ENCODE measurements at regions not wholly inside any gene's neighbourhood (a gene's known extent, or its start where the extent isn't known, plus 50 kb on each side); places are given as distances from the start of the nearest gene placed in this dataset.

DNA sequence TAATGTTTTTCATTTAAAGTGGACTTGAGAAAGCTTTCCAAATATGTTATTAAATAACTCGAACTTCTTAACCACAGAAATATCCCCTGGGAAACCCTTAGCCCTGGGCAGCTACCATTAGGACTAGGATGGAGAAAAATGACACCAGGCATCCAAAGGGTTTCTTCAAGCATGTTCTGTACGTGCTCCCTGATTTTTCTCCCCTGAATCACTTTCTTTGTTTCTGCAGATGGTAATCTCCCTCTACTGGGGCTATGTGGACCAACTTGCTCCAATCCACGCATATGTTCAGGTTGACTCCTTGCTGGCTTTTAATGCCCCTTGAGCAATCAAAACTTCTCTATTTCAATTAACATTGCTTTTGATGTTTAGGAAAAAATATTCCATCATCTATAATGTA, 312.7 kb upstream of the C1orf87 start:
- DNase-seq: no peak
- Mint-ChIP-seq H3K27ac (no peak overlapping the region), H3K4me1 (no peaks in the 10 kb centered on the region), H3K9me3 (peaks cover 0 to 5% (median 0%) of the 10 kb centered on the region in 7 donors), H3K27me3 (no peaks in the 10 kb centered on the region), H3K4me3 (no peak overlapping the region), H3K36me3 (no peaks in the 10 kb centered on the region)
- no peak for ATAC-seq (ENCODE audit: low read depth in 2 of 2)

GRCh38 chr1:60376196-60376595, 302.6 kb upstream of the C1orf87 start:
- DNase-seq (no peak), ATAC-seq (ENCODE audit: low read depth in 2 of 2) (no peak)
- no peaks in the 10 kb centered on the region for H3K4me1 Mint-ChIP-seq
- peaks cover 2 to 13% (median 5%) of the 10 kb centered on the region in 7 donors for H3K9me3 Mint-ChIP-seq
- no peaks in the 10 kb centered on the region for H3K36me3 Mint-ChIP-seq
- H3K27me3 Mint-ChIP-seq: peaks cover 0 to 11% (median 6%) of the 10 kb centered on the region in 3 donors
- no peak overlapping the region for H3K4me3 Mint-ChIP-seq
- H3K27ac Mint-ChIP-seq: no peak overlapping the region

- no peak overlapping the region for H3K4me3 Mint-ChIP-seq
These were observed 301.0 kb upstream of the C1orf87 start for GRCh38 chr1:60374537-60374936.

DNA sequence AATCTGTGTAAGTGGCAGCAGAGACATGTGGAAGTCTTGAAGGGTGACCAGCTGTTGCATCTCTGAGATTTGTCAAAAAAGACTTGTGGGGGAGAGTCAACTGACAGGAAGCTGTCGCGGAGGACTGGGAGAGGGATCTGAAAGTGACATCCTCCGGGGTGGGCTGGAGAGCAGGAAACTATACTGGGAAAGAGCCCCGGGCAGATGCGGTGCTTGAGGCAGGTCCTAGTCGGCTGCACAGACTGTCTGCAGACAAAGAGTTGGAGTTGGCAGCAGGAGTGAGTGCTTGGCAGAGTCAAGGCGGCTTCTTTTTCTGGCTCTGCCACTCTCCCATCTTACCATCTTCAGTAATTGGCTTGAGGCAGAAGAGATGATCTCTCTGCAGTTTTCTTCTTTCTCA, 294.0 kb upstream of the C1orf87 start:
- no peaks in the 10 kb centered on the region for H3K4me1 Mint-ChIP-seq
- no peaks in the 10 kb centered on the region for H3K27me3 Mint-ChIP-seq
- ATAC-seq (ENCODE audit: low read depth in 2 of 2) (no peak), DNase-seq (no peak)
- H3K36me3 Mint-ChIP-seq: no peaks in the 10 kb centered on the region
- H3K4me3 Mint-ChIP-seq: no peak overlapping the region
- H3K27ac Mint-ChIP-seq: no peak overlapping the region
- H3K9me3 Mint-ChIP-seq: peaks cover 1 to 19% (median 4%) of the 10 kb centered on the region in 7 donors

More at GRCh38 chr1:60374537-60374936, 301.0 kb upstream of the C1orf87 start:
- peaks cover 0 to 11% (median 6%) of the 10 kb centered on the region in 3 donors for H3K27me3 Mint-ChIP-seq
- no peaks in the 10 kb centered on the region for H3K4me1 Mint-ChIP-seq
- no peak overlapping the region for H3K27ac Mint-ChIP-seq
- no peak for DNase-seq
- no peaks in the 10 kb centered on the region for H3K36me3 Mint-ChIP-seq
- H3K9me3 Mint-ChIP-seq: peaks cover 2 to 24% (median 8%) of the 10 kb centered on the region in 7 donors
- no peak for ATAC-seq (ENCODE audit: low read depth in 2 of 2)

GRCh38 chr1:60359431-60359830, 285.9 kb upstream of the C1orf87 start:
- ATAC-seq (ENCODE audit: low read depth in 2 of 2) (no peak), DNase-seq (no peak)
- Mint-ChIP-seq H3K27ac (no peak overlapping the region), H3K4me3 (peak overlapping the region in 1 of 8 donors; percentile 7), H3K27me3 (no peaks in the 10 kb centered on the region), H3K36me3 (peaks cover 0 to 7% of the 10 kb centered on the region in 2 donors), H3K4me1 (no peaks in the 10 kb centered on the region), H3K9me3 (peaks cover 0 to 9% (median 0%) of the 10 kb centered on the region in 7 donors)

- Mint-ChIP-seq H3K27ac (no peak overlapping the region), H3K4me1 (no peaks in the 10 kb centered on the region), H3K4me3 (no peak overlapping the region), H3K27me3 (no peaks in the 10 kb centered on the region), H3K36me3 (no peaks in the 10 kb centered on the region), H3K9me3 (peaks cover 0 to 4% (median 0%) of the 10 kb centered on the region in 7 donors)
- DNase-seq (no peak), ATAC-seq (ENCODE audit: low read depth in 2 of 2) (no peak)
These were observed 277.0 kb upstream of the C1orf87 start for GRCh38 chr1:60350531-60350930.

- Mint-ChIP-seq H3K9me3 (no peaks in the 10 kb centered on the region), H3K27ac (no peak overlapping the region), H3K27me3 (no peaks in the 10 kb centered on the region), H3K4me1 (no peaks in the 10 kb centered on the region), H3K36me3 (no peaks in the 10 kb centered on the region), H3K4me3 (no peak overlapping the region)
- DNase-seq: no peak
- no peak for ATAC-seq (ENCODE audit: low read depth in 2 of 2)
These were observed 275.3 kb upstream of the C1orf87 start for GRCh38 chr1:60348884-60349283.

GRCh38 chr1:60345621-60346020, 272.1 kb upstream of the C1orf87 start:
- H3K36me3 Mint-ChIP-seq: no peaks in the 10 kb centered on the region
- H3K4me1 Mint-ChIP-seq: no peaks in the 10 kb centered on the region

GRCh38 chr1:60345049-60345448, 271.5 kb upstream of the C1orf87 start:
- Mint-ChIP-seq H3K4me1 (no peaks in the 10 kb centered on the region), H3K27me3 (no peaks in the 10 kb centered on the region), H3K27ac (no peak overlapping the region), H3K36me3 (no peaks in the 10 kb centered on the region), H3K9me3 (peaks cover 0 to 3% (median 0%) of the 10 kb centered on the region in 7 donors), H3K4me3 (no peak overlapping the region)
- ATAC-seq (ENCODE audit: low read depth in 2 of 2) (no peak), DNase-seq (no peak)

More at GRCh38 chr1:60345621-60346020, 272.1 kb upstream of the C1orf87 start:
- H3K27me3 Mint-ChIP-seq: no peaks in the 10 kb centered on the region
- H3K9me3 Mint-ChIP-seq: peaks cover 0 to 3% (median 0%) of the 10 kb centered on the region in 7 donors
- no peak overlapping the region for H3K27ac Mint-ChIP-seq
- H3K4me3 Mint-ChIP-seq: no peak overlapping the region
- DNase-seq: no peak
- no peak for ATAC-seq (ENCODE audit: low read depth in 2 of 2)

DNA sequence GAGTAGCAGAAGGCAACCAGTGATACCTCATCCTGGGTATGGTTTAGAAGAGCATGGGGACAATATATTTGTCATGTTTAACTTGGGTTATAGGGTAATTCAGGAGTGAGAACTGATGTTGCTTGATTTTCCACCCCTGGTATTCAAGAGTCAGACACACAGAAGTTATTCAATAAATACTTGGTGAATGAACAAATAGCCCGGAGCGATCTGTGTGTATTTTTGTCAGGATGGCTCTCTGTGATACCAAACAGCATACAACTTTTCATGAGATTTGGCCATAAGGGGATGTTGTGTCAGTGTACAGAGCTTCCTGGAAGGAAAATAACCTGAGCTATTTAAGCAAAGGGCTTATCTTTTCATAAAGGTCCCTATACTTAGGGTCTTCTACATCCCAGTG, 270.2 kb upstream of the C1orf87 start:
- Mint-ChIP-seq H3K9me3 (peaks cover 0 to 3% (median 0%) of the 10 kb centered on the region in 7 donors), H3K27me3 (no peaks in the 10 kb centered on the region), H3K4me1 (no peaks in the 10 kb centered on the region), H3K27ac (no peak overlapping the region), H3K4me3 (no peak overlapping the region), H3K36me3 (no peaks in the 10 kb centered on the region)
- ATAC-seq (ENCODE audit: low read depth in 2 of 2): no peak
- DNase-seq: no peak

DNA sequence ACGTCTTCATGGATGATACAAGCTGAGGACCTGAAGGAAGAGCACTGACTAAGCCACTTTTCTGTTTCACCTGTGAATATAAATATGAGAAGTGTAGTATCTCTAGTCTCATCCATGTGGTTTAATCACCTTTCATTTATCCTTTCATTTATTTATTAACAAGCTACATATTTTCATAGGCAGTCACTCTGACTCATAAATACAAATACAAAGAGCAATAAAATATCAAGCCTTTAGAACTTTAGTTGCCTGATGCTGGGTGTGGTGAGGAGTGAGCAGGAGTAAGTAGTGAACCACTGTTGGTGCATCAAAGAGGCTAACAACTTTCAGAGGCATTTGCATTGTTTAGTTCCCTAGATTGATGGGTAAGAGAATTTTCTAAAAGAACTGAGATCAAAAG, 269.0 kb upstream of the C1orf87 start:
- no peak overlapping the region for H3K4me3 Mint-ChIP-seq
- no peaks in the 10 kb centered on the region for H3K36me3 Mint-ChIP-seq
- no peaks in the 10 kb centered on the region for H3K27me3 Mint-ChIP-seq
- peaks cover 0 to 3% (median 0%) of the 10 kb centered on the region in 7 donors for H3K9me3 Mint-ChIP-seq
- no peaks in the 10 kb centered on the region for H3K4me1 Mint-ChIP-seq
- ATAC-seq (ENCODE audit: low read depth in 2 of 2) (no peak), DNase-seq (no peak)
- H3K27ac Mint-ChIP-seq: peak overlapping the region in 1 of 6 donors; percentile 11

DNA sequence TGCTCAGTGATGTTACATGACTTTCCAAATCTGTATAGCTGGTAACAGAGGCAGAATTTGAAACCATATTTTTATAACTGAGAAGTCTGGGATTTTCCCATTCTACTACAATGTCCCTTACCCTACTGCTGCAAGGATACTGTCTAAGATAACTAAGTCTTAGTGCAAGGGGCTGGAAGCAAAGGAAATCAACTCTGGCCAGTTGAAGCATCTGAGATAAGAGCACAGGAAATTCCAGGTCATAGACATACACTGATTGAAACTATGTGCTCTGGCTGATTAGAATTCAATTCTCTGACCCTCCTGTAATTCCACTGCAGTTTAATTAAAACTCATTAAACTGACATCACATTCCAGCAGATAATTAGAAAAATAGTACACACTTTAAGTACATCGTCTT, 267.7 kb upstream of the C1orf87 start:
- no peak for ATAC-seq (ENCODE audit: low read depth in 2 of 2)
- no peaks in the 10 kb centered on the region for H3K27me3 Mint-ChIP-seq
- no peak overlapping the region for H3K27ac Mint-ChIP-seq

GRCh38 chr1:60331647-60332046, 258.1 kb upstream of the C1orf87 start:
- H3K36me3 Mint-ChIP-seq: no peaks in the 10 kb centered on the region
- DNase-seq (no peak), ATAC-seq (ENCODE audit: low read depth in 2 of 2) (no peak)
- H3K27me3 Mint-ChIP-seq: no peaks in the 10 kb centered on the region
- H3K4me1 Mint-ChIP-seq: no peaks in the 10 kb centered on the region
- no peak overlapping the region for H3K27ac Mint-ChIP-seq
- no peak overlapping the region for H3K4me3 Mint-ChIP-seq
- peaks cover 0 to 23% (median 9%) of the 10 kb centered on the region in 7 donors for H3K9me3 Mint-ChIP-seq

More for the DNA sequence above, 267.7 kb upstream of the C1orf87 start:
- Mint-ChIP-seq H3K9me3 (peaks cover 0 to 3% (median 0%) of the 10 kb centered on the region in 7 donors), H3K36me3 (no peaks in the 10 kb centered on the region), H3K4me3 (no peak overlapping the region), H3K4me1 (no peaks in the 10 kb centered on the region)
- DNase-seq: no peak

GRCh38 chr1:60329651-60330050, 256.1 kb upstream of the C1orf87 start:
- Mint-ChIP-seq H3K4me1 (no peaks in the 10 kb centered on the region), H3K4me3 (no peak overlapping the region), H3K27ac (no peak overlapping the region), H3K36me3 (no peaks in the 10 kb centered on the region), H3K9me3 (peaks cover 0 to 22% (median 12%) of the 10 kb centered on the region in 7 donors), H3K27me3 (no peaks in the 10 kb centered on the region)
- ATAC-seq (ENCODE audit: low read depth in 2 of 2) (no peak), DNase-seq (no peak)

GRCh38 chr1:60311838-60312237, 238.3 kb upstream of the C1orf87 start:
- H3K4me3 Mint-ChIP-seq: no peak overlapping the region
- no peak for ATAC-seq (ENCODE audit: low read depth in 2 of 2)

More at GRCh38 chr1:60311838-60312237, 238.3 kb upstream of the C1orf87 start:
- DNase-seq: no peak
- H3K27ac Mint-ChIP-seq: no peak overlapping the region
- peaks cover 0 to 8% (median 0%) of the 10 kb centered on the region in 3 donors for H3K27me3 Mint-ChIP-seq
- peaks cover 0 to 5% (median 2%) of the 10 kb centered on the region in 7 donors for H3K9me3 Mint-ChIP-seq
- no peaks in the 10 kb centered on the region for H3K4me1 Mint-ChIP-seq
- no peaks in the 10 kb centered on the region for H3K36me3 Mint-ChIP-seq

All from naive B cell (primary cell).